ENCODE measurements at regions not wholly inside any gene's neighbourhood (a gene's known extent, or its start where the extent isn't known, plus 50 kb on each side); places are given as distances from the start of the nearest gene placed in this dataset.

GRCh38 chr3:86229775-86230094 is 761.2 kb downstream of the VGLL3 start:
- Histone ChIP-seq H3K9me3 (ENCODE audit: control insufficient read depth in 2 of 2, insufficient read depth in 1 of 2, low read length in 1 of 2) (no peaks in the 10 kb centered on the region), H3K4me3 (ENCODE audit: low read length in 2 of 2) (no peak overlapping the region), H3K36me3 (ENCODE audit: control insufficient read depth in 2 of 2, insufficient read depth in 2 of 2, low read length in 1 of 2) (no peaks in the 10 kb centered on the region), H3K27ac (ENCODE audit: low read depth in 1 of 2, low read length in 1 of 2) (no peak overlapping the region), H3K27me3 (ENCODE audit: control insufficient read depth in 2 of 2, insufficient read depth in 1 of 2, low read length in 1 of 2) (no peaks in the 10 kb centered on the region), H3K4me1 (ENCODE audit: control insufficient read depth in 2 of 2, insufficient read depth in 2 of 2, low read length in 2 of 2) (no peaks in the 10 kb centered on the region)
- WGBS: 93% methylated on average over 2 of the region's 2 CpGs
- DNase-seq (ENCODE audit: low read depth in 6 of 9, low spot score in 9 of 9): no peak

- Histone ChIP-seq H3K4me3 (ENCODE audit: low read length in 2 of 2) (no peak overlapping the region), H3K9me3 (ENCODE audit: control insufficient read depth in 2 of 2, insufficient read depth in 1 of 2, low read length in 1 of 2) (no peaks in the 10 kb centered on the region), H3K27ac (ENCODE audit: low read depth in 1 of 2, low read length in 1 of 2) (no peak overlapping the region), H3K36me3 (ENCODE audit: control insufficient read depth in 2 of 2, insufficient read depth in 2 of 2, low read length in 1 of 2) (no peaks in the 10 kb centered on the region), H3K4me1 (ENCODE audit: control insufficient read depth in 2 of 2, insufficient read depth in 2 of 2, low read length in 2 of 2) (no peaks in the 10 kb centered on the region), H3K27me3 (ENCODE audit: control insufficient read depth in 2 of 2, insufficient read depth in 1 of 2, low read length in 1 of 2) (no peaks in the 10 kb centered on the region)
- 95% methylated on average over 4 of the region's 4 CpGs for WGBS
- DNase-seq (ENCODE audit: low read depth in 6 of 9, low spot score in 9 of 9): no peak
These were observed 761.7 kb downstream of the VGLL3 start for GRCh38 chr3:86229086-86229774.

- no peaks in the 10 kb centered on the region for H3K36me3 ChIP-seq (ENCODE audit: control insufficient read depth in 2 of 2, insufficient read depth in 2 of 2, low read length in 1 of 2)
- 92% methylated on average over 4 of the region's 4 CpGs for WGBS
These were observed 762.8 kb downstream of the VGLL3 start for GRCh38 chr3:86228101-86228500.

GRCh38 chr3:86225461-86225860 is 765.5 kb downstream of the VGLL3 start:
- H3K4me3 ChIP-seq (ENCODE audit: low read length in 2 of 2): no peak overlapping the region
- 91% methylated on average over 3 of the region's 3 CpGs for WGBS
- no peak overlapping the region for H3K27ac ChIP-seq (ENCODE audit: low read depth in 1 of 2, low read length in 1 of 2)
- H3K9me3 ChIP-seq (ENCODE audit: control insufficient read depth in 2 of 2, insufficient read depth in 1 of 2, low read length in 1 of 2): no peaks in the 10 kb centered on the region
- no peaks in the 10 kb centered on the region for H3K4me1 ChIP-seq (ENCODE audit: control insufficient read depth in 2 of 2, insufficient read depth in 2 of 2, low read length in 2 of 2)
- H3K27me3 ChIP-seq (ENCODE audit: control insufficient read depth in 2 of 2, insufficient read depth in 1 of 2, low read length in 1 of 2): no peaks in the 10 kb centered on the region
- H3K36me3 ChIP-seq (ENCODE audit: control insufficient read depth in 2 of 2, insufficient read depth in 2 of 2, low read length in 1 of 2): no peaks in the 10 kb centered on the region
- DNase-seq (ENCODE audit: low read depth in 6 of 9, low spot score in 9 of 9): no peak

More at GRCh38 chr3:86228101-86228500, 762.8 kb downstream of the VGLL3 start:
- H3K4me1 ChIP-seq (ENCODE audit: control insufficient read depth in 2 of 2, insufficient read depth in 2 of 2, low read length in 2 of 2): no peaks in the 10 kb centered on the region
- DNase-seq (ENCODE audit: low read depth in 6 of 9, low spot score in 9 of 9): no peak
- no peaks in the 10 kb centered on the region for H3K27me3 ChIP-seq (ENCODE audit: control insufficient read depth in 2 of 2, insufficient read depth in 1 of 2, low read length in 1 of 2)
- no peaks in the 10 kb centered on the region for H3K9me3 ChIP-seq (ENCODE audit: control insufficient read depth in 2 of 2, insufficient read depth in 1 of 2, low read length in 1 of 2)
- H3K4me3 ChIP-seq (ENCODE audit: low read length in 2 of 2): no peak overlapping the region
- H3K27ac ChIP-seq (ENCODE audit: low read depth in 1 of 2, low read length in 1 of 2): no peak overlapping the region

GRCh38 chr3:86221601-86222000 is 769.3 kb downstream of the VGLL3 start:
- Histone ChIP-seq H3K4me3 (ENCODE audit: low read length in 2 of 2) (no peak overlapping the region), H3K9me3 (ENCODE audit: control insufficient read depth in 2 of 2, insufficient read depth in 1 of 2, low read length in 1 of 2) (no peaks in the 10 kb centered on the region), H3K4me1 (ENCODE audit: control insufficient read depth in 2 of 2, insufficient read depth in 2 of 2, low read length in 2 of 2) (no peaks in the 10 kb centered on the region), H3K27me3 (ENCODE audit: control insufficient read depth in 2 of 2, insufficient read depth in 1 of 2, low read length in 1 of 2) (no peaks in the 10 kb centered on the region), H3K27ac (ENCODE audit: low read depth in 1 of 2, low read length in 1 of 2) (no peak overlapping the region), H3K36me3 (ENCODE audit: control insufficient read depth in 2 of 2, insufficient read depth in 2 of 2, low read length in 1 of 2) (no peaks in the 10 kb centered on the region)
- DNase-seq (ENCODE audit: low read depth in 6 of 9, low spot score in 9 of 9): no peak
- 97% methylated on average over 3 of the region's 3 CpGs for WGBS

- no peak for DNase-seq (ENCODE audit: low read depth in 6 of 9, low spot score in 9 of 9)
- Histone ChIP-seq H3K4me3 (ENCODE audit: low read length in 2 of 2) (no peak overlapping the region), H3K9me3 (ENCODE audit: control insufficient read depth in 2 of 2, insufficient read depth in 1 of 2, low read length in 1 of 2) (no peaks in the 10 kb centered on the region), H3K36me3 (ENCODE audit: control insufficient read depth in 2 of 2, insufficient read depth in 2 of 2, low read length in 1 of 2) (no peaks in the 10 kb centered on the region), H3K27ac (ENCODE audit: low read depth in 1 of 2, low read length in 1 of 2) (no peak overlapping the region), H3K4me1 (ENCODE audit: control insufficient read depth in 2 of 2, insufficient read depth in 2 of 2, low read length in 2 of 2) (no peaks in the 10 kb centered on the region), H3K27me3 (ENCODE audit: control insufficient read depth in 2 of 2, insufficient read depth in 1 of 2, low read length in 1 of 2) (no peaks in the 10 kb centered on the region)
- WGBS: 95% methylated on average over 1 of the region's 1 CpG
These were observed 782.2 kb downstream of the VGLL3 start for GRCh38 chr3:86208772-86209171.

GRCh38 chr3:86182606-86183005 is 808.3 kb downstream of the VGLL3 start:
- no peaks in the 10 kb centered on the region for H3K36me3 ChIP-seq (ENCODE audit: control insufficient read depth in 2 of 2, insufficient read depth in 2 of 2, low read length in 1 of 2)
- H3K9me3 ChIP-seq (ENCODE audit: control insufficient read depth in 2 of 2, insufficient read depth in 1 of 2, low read length in 1 of 2): peaks cover 0 to 7% of the 10 kb centered on the region in 2 donors
- no peak overlapping the region for H3K4me3 ChIP-seq (ENCODE audit: low read length in 2 of 2)
- no peak overlapping the region for H3K27ac ChIP-seq (ENCODE audit: low read depth in 1 of 2, low read length in 1 of 2)
- WGBS: 93% methylated on average over 2 of the region's 2 CpGs
- DNase-seq (ENCODE audit: low read depth in 6 of 9, low spot score in 9 of 9): no peak
- H3K4me1 ChIP-seq (ENCODE audit: control insufficient read depth in 2 of 2, insufficient read depth in 2 of 2, low read length in 2 of 2): no peaks in the 10 kb centered on the region
- H3K27me3 ChIP-seq (ENCODE audit: control insufficient read depth in 2 of 2, insufficient read depth in 1 of 2, low read length in 1 of 2): no peaks in the 10 kb centered on the region

GRCh38 chr3:86180696-86181095 is 810.3 kb downstream of the VGLL3 start:
- H3K27me3 ChIP-seq (ENCODE audit: control insufficient read depth in 2 of 2, insufficient read depth in 1 of 2, low read length in 1 of 2): no peaks in the 10 kb centered on the region
- 83% methylated on average over 2 of the region's 2 CpGs for WGBS
- H3K4me3 ChIP-seq (ENCODE audit: low read length in 2 of 2): no peak overlapping the region
- H3K4me1 ChIP-seq (ENCODE audit: control insufficient read depth in 2 of 2, insufficient read depth in 2 of 2, low read length in 2 of 2): no peaks in the 10 kb centered on the region
- H3K9me3 ChIP-seq (ENCODE audit: control insufficient read depth in 2 of 2, insufficient read depth in 1 of 2, low read length in 1 of 2): peaks cover 0 to 7% of the 10 kb centered on the region in 2 donors
- no peaks in the 10 kb centered on the region for H3K36me3 ChIP-seq (ENCODE audit: control insufficient read depth in 2 of 2, insufficient read depth in 2 of 2, low read length in 1 of 2)
- peak in 1 of 9 donors; percentile 13 for DNase-seq (ENCODE audit: low read depth in 6 of 9, low spot score in 9 of 9)
- H3K27ac ChIP-seq (ENCODE audit: low read depth in 1 of 2, low read length in 1 of 2): no peak overlapping the region

GRCh38 chr3:86178095-86178494 is 812.9 kb downstream of the VGLL3 start:
- Histone ChIP-seq H3K4me1 (ENCODE audit: control insufficient read depth in 2 of 2, insufficient read depth in 2 of 2, low read length in 2 of 2) (no peaks in the 10 kb centered on the region), H3K27ac (ENCODE audit: low read depth in 1 of 2, low read length in 1 of 2) (no peak overlapping the region), H3K9me3 (ENCODE audit: control insufficient read depth in 2 of 2, insufficient read depth in 1 of 2, low read length in 1 of 2) (peaks cover 0 to under 1% of the 10 kb centered on the region in 2 donors), H3K27me3 (ENCODE audit: control insufficient read depth in 2 of 2, insufficient read depth in 1 of 2, low read length in 1 of 2) (no peaks in the 10 kb centered on the region), H3K4me3 (ENCODE audit: low read length in 2 of 2) (no peak overlapping the region), H3K36me3 (ENCODE audit: control insufficient read depth in 2 of 2, insufficient read depth in 2 of 2, low read length in 1 of 2) (no peaks in the 10 kb centered on the region)
- DNase-seq (ENCODE audit: low read depth in 6 of 9, low spot score in 9 of 9): no peak
- WGBS: 98% methylated on average over 6 of the region's 6 CpGs

- Histone ChIP-seq H3K4me3 (ENCODE audit: low read length in 2 of 2) (no peak overlapping the region), H3K9me3 (ENCODE audit: control insufficient read depth in 2 of 2, insufficient read depth in 1 of 2, low read length in 1 of 2) (no peaks in the 10 kb centered on the region), H3K4me1 (ENCODE audit: control insufficient read depth in 2 of 2, insufficient read depth in 2 of 2, low read length in 2 of 2) (no peaks in the 10 kb centered on the region), H3K27me3 (ENCODE audit: control insufficient read depth in 2 of 2, insufficient read depth in 1 of 2, low read length in 1 of 2) (no peaks in the 10 kb centered on the region), H3K36me3 (ENCODE audit: control insufficient read depth in 2 of 2, insufficient read depth in 2 of 2, low read length in 1 of 2) (no peaks in the 10 kb centered on the region), H3K27ac (ENCODE audit: low read depth in 1 of 2, low read length in 1 of 2) (no peak overlapping the region)
- WGBS: 94% methylated on average over 3 of the region's 3 CpGs
- no peak for DNase-seq (ENCODE audit: low read depth in 6 of 9, low spot score in 9 of 9)
These were observed 814.5 kb downstream of the VGLL3 start for GRCh38 chr3:86176445-86176784.
